GM19025 (cell line): ENCODE measurements at regions not wholly inside any gene's neighbourhood (a gene's known extent, or its start where the extent isn't known, plus 50 kb on each side); places are given as distances from the start of the nearest gene placed in this dataset.

Source experiments
- ATAC-seq: cut with Tn5 transposase; IDR thresholded peaks from one replicate; pipeline ENCODE4 v1.9.1; 2021; ENCODE audit warnings: mild to moderate bottlenecking, low read depth, moderate library complexity; ENCODE audit not compliant: unreplicated experiment

DNA sequence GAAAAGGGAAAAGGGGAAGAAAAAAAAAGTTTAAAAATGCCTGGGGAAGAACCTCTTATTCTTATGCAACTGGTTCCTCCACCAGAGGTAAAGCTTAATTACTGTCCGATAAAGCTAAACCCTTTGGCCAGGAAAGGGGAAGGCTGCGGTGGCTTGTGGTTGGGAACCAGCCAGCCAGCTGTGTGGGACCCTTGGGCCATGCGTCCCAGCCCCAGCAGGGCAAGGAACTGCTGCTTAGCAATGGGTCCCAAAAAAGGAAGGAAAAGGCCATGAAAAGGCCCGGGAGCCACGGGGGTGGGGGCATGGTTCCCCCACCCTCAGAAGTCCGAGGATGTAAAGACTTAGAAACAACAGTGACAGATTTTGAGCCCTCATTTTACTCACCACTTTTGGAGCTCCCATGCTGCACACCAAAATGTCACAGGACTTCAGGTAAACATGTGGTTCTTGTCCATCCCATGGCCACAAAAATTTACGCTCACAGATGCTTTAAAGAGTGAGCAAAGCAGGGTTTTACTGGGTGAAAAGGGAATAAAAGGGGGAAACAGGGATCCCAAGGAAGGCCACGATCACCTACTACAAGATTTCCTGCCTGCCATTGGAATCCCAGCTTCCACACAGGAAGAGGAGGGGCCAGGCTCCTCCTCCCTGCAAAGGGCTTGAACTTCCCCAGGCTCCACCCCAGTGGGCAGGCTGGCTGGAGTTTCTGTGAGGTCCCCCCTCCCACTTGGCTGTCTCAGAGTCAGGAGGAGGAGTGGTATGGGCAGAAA, 1234.7 kb upstream of the GJE1 start:
- ATAC-seq: no peak

DNA sequence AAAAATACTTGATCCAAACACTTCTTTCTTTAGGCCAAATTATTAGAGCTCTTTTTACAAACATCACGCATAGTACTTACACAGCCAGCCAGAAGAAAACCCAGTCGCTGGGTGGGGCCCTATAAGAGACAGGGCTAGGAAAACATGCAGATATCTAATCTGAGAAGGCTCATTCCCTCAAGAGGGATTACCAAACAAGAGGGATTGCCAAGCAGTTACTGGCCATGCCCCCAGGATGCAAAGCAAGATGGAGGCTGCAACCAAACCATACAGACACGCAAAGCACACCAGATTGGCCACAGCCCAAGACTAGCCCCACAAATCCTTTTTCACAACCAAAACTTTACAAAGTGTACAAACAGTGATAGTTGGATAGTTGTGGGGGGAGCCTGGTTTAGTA, 1235.4 kb upstream of the GJE1 start:
- ATAC-seq: no peak

DNA sequence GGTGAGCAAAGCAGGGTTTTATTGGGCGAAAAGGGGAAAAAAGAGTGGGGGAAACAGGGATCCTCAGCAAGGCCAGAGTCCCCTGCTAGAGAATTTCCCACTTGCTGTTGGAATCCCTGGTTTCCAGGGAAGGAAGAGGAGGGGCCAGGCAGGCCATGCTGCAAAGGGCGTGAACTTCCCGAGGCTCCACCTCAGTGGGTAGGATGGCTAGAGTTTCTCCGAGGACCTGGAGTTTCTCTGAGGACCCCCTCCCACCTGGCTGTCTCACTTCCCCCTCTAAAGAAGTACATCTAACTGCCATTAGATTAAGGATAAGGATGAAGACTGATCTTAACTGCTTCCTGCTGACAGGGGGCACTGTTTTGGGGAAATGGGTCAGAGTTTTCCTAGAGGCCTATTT, 1239.3 kb upstream of the GJE1 start:
- no peak for ATAC-seq

DNA sequence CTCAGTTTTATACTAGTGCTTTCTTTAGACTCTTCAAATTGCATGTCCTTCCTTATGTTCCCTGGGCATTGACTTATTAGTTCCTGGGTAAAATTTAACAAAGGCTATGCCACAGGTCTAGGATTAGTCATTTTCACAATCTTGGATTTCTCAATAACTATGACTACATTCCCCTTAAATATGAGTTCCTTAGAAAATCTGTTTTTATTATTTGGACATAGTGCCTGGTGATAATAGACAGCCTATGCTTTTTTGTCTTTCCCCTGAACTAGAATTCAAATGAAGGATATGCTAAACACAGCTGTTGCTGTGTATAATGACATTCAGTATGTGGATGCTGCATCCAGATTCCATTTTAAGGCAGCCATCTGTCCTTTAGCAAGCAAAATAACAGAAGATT, 1252.8 kb upstream of the GJE1 start:
- no peak for ATAC-seq

DNA sequence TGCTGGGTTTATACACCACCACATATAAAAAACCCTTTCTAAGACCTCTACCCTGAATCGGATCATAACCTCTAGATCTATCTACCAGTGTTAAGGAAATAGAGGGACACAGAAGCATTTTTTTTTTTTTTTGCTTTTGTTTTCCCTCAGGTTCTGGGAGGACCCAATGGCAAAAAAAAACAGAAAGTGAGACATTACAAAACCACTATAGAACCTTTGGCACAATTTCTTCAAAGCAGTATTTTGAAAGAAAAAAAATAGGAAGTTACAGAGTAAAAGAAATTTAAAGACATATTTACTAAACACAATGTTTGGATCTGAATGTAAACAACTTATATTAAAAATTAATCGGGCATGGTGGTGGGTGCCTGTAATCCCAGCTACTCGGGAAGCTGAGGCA, 1258.7 kb upstream of the GJE1 start:
- ATAC-seq: no peak

DNA sequence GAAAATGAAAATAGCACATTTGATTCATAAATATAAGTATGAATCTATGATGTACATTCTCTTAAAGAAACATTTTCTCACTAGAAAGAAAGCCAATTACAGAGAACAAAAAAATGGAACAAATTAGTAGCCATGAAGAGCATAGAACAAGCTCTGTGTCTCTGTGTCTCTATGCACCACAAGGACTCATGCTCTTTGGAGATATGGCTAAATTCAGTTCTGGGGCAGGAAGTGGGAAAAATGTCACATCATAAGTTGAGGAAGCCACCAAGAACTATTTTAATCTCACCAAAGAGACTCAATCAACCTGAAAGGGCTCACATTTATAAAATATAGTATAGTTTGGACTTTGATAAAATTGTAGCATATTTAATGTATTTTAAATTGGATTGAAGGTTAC, 1259.8 kb upstream of the GJE1 start:
- no peak for ATAC-seq

DNA sequence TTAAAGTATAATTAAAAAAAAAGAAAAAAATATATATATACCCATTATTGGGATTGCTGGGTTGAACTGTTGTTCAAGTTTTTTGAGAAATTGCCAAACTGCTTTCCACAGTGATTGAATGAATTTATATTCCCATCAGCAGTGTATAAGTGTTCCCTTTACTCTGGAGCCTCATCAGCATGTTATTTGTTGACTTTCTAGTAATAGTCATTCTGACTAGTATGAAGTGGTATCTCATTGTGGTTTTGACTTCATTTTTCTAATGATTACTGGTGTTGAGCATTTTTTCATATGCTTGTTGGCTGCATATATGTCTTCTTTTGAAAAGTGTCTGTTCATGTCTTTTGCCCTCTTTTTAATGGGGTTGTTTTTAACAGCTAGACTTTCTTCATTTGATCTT, 1260.8 kb upstream of the GJE1 start:
- ATAC-seq: no peak

DNA sequence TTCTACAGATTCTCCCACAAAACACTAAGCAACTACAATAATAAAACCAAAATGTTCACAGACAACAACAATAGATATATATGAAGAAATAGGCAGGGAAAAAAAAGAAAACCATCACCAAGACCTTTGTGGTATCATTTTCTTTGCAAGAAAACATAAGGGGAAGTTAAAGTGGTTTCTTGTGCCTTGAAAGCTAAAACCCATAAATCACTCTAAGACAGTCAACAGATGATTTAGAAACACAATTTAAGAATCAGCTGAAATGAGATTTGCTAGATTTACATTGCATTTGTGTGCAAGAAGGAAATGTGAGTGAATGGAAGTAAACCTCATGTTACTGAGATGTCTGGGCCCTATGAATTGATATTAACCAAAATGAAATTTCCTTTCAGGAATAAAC, 1265.4 kb upstream of the GJE1 start:
- no peak for ATAC-seq

DNA sequence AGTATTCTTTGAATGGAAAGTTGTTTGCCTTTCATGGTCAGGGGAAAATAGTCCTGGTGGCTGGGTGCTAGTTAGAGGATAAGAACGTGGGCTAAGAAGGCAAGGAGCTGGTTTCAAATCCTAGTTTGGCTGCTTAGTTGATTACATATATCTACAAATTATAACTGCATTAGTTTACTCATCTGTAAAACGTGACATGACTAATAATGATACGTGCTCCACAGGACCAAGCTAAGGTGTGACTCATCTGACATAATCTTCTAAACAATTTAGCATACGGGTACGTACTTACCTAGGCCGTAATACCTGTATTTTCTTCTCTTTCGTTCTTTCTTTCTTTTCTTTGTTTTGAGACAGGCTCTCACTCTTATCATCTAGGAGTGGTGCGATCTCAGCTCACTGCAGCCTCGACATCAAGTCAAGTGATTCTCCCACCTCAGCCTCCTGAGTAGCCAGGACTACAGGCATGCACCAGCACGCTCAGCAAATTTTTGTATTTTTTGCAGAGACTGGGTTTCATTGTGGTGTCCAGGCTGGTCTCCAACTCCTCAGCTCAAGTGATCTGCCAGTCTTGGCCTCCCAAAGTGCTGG, 1274.2 kb upstream of the GJE1 start:
- no peak for ATAC-seq

DNA sequence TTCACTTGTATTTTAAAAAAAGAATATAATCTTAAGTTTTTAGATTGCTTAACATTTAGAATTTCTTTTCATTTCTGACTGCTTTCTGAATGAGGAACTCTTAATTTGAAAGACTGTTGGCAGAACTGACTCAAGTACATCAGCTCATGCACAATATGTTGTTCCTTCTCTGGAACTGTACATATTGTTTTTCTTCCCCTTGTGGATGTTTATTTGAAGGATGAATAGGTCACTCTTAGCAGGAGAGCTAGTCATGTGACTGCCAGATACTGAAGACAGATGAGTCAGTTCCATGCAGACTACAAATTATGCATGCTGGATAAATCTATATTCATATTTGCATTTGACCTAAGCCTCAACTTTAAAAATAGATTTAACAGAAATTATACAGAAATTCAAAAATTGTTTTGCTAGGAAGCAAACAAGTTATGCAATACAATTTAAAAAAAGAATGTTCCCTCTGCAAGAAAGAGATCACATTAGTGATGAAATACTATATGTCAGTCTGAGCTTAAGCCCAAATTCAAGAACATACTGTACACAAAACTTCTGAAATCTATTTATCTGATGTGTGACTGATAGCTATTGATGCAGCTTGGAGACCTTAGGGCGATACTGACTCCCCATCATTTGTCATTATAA, 1274.9 kb upstream of the GJE1 start:
- no peak for ATAC-seq

DNA sequence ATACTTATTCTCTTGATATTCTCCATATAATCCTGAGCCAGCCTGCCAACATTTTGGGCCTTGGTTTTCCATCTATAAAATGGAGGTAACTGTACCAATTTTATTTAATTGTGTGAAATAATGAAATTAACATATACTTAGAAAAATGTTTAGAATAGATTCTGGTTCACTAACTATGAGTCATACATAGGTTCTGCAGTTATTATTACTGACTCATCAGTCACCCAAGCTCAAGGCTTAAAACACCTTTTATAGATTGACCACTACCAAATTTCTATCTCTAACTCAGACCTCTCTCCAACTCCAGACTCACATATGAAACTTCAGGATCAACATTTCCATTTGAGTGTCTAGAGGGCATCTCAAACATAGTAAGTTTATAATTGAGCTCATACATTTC, 1277.2 kb upstream of the GJE1 start:
- ATAC-seq: no peak

DNA sequence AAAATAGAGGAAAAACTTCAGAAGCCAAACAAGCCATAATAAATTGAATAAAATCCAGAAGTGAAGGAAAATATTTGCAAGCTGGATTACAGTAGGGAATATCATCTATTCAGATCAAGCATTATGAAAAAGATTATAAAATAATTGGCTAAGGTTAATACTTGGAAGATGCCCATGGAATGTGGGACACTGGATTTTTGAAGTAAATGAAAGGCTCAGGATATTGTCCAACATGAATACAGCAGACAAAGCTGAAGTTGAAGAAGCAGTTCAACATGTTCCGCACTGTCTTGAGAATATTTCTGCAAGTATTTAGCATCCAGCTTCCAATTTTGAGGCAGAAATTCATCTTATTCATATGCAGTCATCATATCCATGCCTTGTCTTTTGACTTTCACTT, 1278.4 kb upstream of the GJE1 start:
- no peak for ATAC-seq

DNA sequence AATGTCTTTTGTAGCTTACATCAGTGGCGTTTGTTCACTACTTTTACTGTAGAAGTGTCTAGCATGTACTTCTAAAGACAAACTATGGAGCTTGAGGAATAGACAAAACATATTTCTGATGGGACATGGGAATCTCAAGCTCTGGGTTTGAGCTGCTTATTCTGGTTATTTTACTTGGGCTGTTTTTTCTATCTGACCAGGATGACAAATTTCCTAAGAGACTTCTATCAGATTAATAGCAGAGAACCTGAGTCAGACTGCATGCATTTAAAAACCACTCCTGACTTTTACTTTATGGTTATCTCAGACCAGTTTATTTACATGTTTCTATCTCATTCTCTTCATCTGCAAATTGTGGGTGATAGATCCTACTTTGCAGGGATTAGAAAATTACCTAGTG, 1282.3 kb upstream of the GJE1 start:
- ATAC-seq: no peak

DNA sequence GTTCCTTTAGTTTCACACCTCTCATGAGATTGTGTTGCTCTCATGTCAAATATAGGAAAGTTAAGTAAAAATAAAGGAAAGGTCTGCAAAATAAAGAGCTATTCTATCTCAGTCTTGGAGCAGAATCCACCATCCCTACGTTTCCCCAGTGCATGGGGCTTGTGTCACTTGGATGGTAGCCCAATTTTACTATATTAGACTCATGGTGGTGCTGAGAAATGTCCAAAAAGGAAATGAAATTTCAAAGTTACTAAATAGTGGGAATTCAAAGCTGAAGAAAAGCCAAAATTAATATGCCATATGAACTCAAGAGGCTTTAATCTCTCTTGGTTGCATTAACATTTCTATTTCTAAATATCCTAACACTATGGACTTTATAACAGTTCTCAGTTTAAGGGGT, 1283.3 kb upstream of the GJE1 start:
- ATAC-seq: no peak

DNA sequence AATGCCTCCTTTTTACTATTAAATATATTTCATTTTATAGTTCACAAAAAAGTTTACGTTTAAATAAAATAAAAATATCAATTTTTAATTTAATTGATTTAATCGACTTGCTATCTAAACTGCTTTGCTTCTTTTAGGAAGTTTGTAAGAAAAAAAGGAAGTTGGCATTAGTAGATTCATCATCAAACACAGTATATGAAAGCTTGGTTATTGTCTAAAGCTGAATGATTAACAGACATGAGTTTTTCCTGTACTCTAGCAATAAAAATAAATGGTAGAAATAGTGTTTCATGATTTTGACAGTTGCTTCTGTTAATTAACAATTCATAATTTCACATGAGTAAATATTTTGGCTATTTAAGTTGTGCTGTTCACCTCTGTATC, 1285.5 kb upstream of the GJE1 start:
- no peak for ATAC-seq

DNA sequence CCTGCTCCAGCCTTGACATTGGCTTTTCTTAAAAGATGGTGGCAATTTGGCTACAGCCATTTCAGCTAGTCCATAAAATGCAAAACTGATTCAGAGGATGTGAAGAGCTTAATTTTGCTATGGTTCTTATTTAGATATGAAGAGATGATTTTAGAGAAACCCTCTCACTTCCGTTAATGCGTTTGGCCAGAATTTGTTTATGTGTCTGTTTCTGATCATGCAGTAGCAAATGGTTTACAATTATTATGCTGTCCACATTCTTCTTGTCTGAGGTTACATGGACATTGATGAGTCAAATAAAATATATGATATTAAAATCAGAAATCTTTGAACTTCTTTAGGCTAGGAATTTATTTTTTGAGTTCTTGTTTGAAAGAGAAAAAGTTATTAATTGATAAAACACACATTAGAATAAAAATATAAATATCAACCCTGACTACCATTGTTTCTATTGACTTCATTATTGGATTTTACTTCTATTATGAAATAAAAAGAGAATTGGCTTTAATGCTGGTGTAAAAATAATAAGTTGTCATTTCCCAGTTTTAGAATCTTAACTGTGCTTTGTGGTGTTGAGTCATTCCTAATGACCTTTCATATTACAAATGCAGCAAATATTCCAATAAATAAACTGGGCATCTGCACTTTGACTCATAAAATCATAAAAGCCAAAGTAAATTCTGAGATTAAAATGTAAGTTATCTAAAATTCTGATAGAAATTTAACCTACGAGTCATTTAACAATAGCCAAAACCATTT, 1286.0 kb upstream of the GJE1 start:
- ATAC-seq: no peak

DNA sequence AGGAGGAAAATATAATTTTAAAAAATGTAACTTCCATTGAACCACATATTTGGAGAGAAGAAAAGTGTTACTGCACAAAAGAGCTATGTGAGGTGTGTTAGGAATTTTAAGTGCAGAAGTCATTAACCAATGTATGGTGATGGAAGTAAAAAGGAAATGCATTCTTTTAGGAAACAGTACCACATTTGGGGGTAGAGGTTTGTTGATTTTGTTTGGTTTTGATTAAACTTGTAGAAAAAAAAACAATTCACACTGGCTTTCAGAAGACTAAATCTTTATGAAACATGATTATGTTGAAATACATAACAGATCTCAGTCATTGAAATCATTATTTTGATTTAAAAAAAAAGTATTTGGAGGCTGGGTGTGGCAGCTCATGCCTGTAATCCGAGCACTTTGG, 1287.0 kb upstream of the GJE1 start:
- no peak for ATAC-seq

DNA sequence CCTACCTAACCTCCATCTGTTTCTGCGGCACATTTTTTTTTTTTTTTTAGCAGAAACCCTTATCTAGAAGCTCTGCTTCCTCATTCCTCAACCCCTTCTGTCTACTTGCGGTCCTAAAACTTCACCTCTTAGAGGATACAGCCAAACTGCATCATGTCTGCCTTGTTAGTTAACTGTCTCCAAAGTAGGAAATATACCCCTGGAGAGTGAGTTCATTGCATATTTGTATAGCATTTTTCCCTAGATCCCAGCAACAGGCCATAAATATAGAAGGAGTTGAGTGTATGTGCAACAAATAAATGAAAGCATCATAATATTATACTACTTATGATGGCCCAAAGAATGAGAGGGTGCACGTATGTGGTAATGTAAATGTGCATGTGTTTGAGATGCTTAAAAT, 1288.6 kb upstream of the GJE1 start:
- ATAC-seq: no peak

DNA sequence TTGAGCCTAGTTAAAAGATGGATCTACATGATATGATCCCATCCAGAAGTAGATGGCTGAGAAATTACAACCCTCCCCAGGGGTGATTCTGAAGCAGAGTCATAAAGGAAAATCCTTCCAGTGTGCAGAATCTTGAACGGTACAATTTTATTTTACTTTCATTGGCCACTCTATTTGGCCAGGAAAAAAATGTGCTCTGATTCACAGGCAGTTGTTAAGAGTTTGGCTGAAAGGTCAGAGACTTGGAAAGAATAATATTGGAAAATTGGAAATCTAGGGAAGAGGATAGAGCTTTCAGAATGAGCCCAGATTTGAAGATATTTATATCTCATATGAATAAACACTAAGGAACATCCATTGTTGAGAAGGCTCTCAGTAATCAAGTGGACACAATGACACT, 1299.3 kb upstream of the GJE1 start:
- ATAC-seq: no peak

DNA sequence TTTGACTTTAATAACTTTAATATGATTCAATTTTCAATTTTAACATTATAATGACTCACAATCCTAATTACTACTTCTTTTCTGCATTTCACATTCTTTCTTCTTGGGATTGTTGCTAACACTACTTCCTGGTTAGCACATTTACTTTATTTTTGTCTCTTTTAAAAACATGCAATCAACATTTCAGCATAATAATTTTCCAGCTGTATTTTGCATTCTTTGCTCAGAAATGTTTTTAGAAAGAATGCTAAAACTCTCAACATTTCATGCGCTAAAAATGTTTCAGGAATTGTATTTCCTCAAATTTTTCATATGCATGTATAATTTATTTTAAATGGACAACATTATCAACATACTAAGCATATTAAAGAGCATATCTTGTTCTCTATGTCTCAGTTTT, 1302.1 kb upstream of the GJE1 start:
- ATAC-seq: no peak

DNA sequence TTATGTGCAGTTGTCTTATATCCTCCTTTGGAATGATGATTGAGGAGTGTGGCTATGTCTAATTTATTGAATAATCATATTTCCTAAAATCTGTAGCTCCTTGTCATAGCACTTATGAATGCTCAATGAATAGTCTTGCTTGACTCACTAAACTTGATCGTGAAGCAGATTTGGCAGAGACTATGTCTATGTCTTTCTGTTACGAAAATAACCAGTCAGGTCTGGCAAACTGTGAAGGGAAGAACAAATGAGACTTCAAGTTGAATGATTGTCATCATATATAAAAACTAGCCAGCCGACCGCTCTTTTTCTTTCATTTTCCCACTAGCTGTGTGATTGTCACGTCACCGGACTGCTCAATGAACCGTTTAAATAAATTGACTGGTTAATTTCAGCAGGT, 1303.9 kb upstream of the GJE1 start:
- no peak for ATAC-seq
